ENCODE measurements at regions not wholly inside any gene's neighbourhood (a gene's known extent, or its start where the extent isn't known, plus 50 kb on each side); places are given as distances from the start of the nearest gene placed in this dataset.

DNA sequence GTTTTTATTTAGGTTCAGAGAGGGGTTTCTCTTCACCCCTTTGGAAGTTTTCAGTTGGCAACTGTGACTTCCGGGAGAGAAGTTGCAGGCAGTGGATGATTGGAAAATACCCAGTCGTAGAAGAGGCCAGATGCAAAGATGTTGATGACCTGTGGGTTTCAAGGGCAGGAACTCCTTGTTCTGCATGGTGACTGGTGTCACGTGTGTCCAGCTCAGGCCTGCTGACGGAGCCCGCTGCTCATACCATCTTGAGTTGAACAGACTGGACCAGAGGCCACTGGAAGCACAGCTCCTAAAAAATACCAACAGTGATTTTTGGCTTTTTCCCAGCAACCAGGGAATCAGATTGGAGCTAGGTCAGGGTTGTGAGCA, 243.9 kb upstream of the KLF4 start:
- POLR2A ChIA-PET = no interaction called here
- TF ChIP-seq CTCF (IDR thresholded peaks at IDR 0.05; ENCODE audit: insufficient read depth in 1 of 2, low read depth in 1 of 2, low read length in 1 of 2, severe bottlenecking in 1 of 2, unreplicated experiment in 1 of 2) = no peak
- DNase-seq = no peak
- no peaks in the 10 kb centered on the region for H3K27me3 ChIP-seq (replicated peaks; ENCODE audit: control insufficient read depth, insufficient read depth, low read length)
- no peaks in the 10 kb centered on the region for H3K36me3 ChIP-seq (ENCODE audit: control insufficient read depth, insufficient read depth, low read length)
- CTCF ChIA-PET = no interaction called here
- H3K27ac Mint-ChIP-seq (ENCODE audit: unreplicated experiment) = no peak overlapping the region
- no TSS peak for BruUV-seq (replicated peaks)
- no peaks in the 10 kb centered on the region for H3K36me3 Mint-ChIP-seq (ENCODE audit: insufficient read depth, unreplicated experiment)
- H3K4me3 ChIP-seq (ENCODE audit: low read depth, low read length) = no peak overlapping the region
- no peaks in the 10 kb centered on the region for H3K27me3 Mint-ChIP-seq (ENCODE audit: insufficient read depth, unreplicated experiment)
- no peaks in the 10 kb centered on the region for H3K9me3 ChIP-seq
- H3K4me1 Mint-ChIP-seq (ENCODE audit: low read depth, unreplicated experiment) = no peaks in the 10 kb centered on the region
- no peaks in the 10 kb centered on the region for H3K9me3 Mint-ChIP-seq (ENCODE audit: unreplicated experiment)
- no peak overlapping the region for H3K4me3 Mint-ChIP-seq (ENCODE audit: unreplicated experiment)
- H3K4me1 ChIP-seq = no peaks in the 10 kb centered on the region
- intact Hi-C loops (cut with micrococcal nuclease; ENCODE audit: unreplicated experiment) = no loop called here

- Histone ChIP-seq H3K9me3 (no peaks in the 10 kb centered on the region), H3K4me3 (ENCODE audit: low read depth, low read length) (no peak overlapping the region), H3K27me3 (replicated peaks; ENCODE audit: control insufficient read depth, insufficient read depth, low read length) (no peaks in the 10 kb centered on the region), H3K36me3 (ENCODE audit: control insufficient read depth, insufficient read depth, low read length) (no peaks in the 10 kb centered on the region), H3K4me1 (no peaks in the 10 kb centered on the region)
- no peaks in the 10 kb centered on the region for H3K36me3 Mint-ChIP-seq (ENCODE audit: insufficient read depth, unreplicated experiment)
- intact Hi-C loops (cut with micrococcal nuclease; ENCODE audit: unreplicated experiment) = no loop called here
- H3K4me3 Mint-ChIP-seq (ENCODE audit: unreplicated experiment) = no peak overlapping the region
- DNase-seq = no peak
- POLR2A ChIA-PET = no interaction called here
- BruUV-seq (replicated peaks) = no TSS peak
- no peaks in the 10 kb centered on the region for H3K9me3 Mint-ChIP-seq (ENCODE audit: unreplicated experiment)
- H3K4me1 Mint-ChIP-seq (ENCODE audit: low read depth, unreplicated experiment) = no peaks in the 10 kb centered on the region
- H3K27ac Mint-ChIP-seq (ENCODE audit: unreplicated experiment) = no peak overlapping the region
- H3K27me3 Mint-ChIP-seq (ENCODE audit: insufficient read depth, unreplicated experiment) = no peaks in the 10 kb centered on the region
- TF ChIP-seq CTCF (IDR thresholded peaks at IDR 0.05; ENCODE audit: insufficient read depth in 1 of 2, low read depth in 1 of 2, low read length in 1 of 2, severe bottlenecking in 1 of 2, unreplicated experiment in 1 of 2) = no peak
- CTCF ChIA-PET = no interaction called here
Observed at GRCh38 chr9:107732781-107733522, 243.4 kb upstream of the KLF4 start.

DNA sequence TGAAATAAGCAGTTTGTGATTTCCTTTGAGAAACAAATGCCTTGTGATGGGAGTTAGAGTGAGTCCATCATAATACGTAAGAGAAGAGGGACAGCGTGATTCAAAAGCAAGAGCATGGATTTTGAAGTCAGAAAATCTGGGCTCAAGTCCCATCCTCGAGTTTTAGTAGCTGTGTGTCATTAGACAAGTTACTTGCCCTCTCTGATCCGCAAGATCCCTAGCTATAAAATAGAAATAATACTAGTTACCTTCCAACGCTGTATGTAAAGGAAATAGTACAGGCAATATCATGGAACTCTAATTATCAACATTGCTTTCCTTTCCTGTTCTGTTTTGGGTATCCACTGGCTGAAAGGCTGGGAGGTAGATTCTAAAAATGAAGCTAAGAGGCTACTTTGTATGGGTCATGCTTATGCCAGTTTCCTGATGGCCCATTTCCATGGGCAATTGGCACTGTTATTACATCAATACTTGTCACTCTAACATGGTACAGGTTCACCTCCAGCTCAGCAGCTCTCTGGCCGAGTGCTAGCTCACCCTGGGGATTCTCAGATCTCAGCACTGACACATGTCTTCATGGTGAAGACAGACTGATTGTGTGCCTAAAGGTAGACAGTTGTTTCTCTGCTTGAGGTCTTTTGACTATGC, 241.7 kb upstream of the KLF4 start:
- DNase-seq = no peak
- Mint-ChIP-seq H3K27me3 (ENCODE audit: insufficient read depth, unreplicated experiment) (no peaks in the 10 kb centered on the region), H3K9me3 (ENCODE audit: unreplicated experiment) (no peaks in the 10 kb centered on the region), H3K27ac (ENCODE audit: unreplicated experiment) (no peak overlapping the region), H3K4me3 (ENCODE audit: unreplicated experiment) (no peak overlapping the region), H3K4me1 (ENCODE audit: low read depth, unreplicated experiment) (no peaks in the 10 kb centered on the region), H3K36me3 (ENCODE audit: insufficient read depth, unreplicated experiment) (no peaks in the 10 kb centered on the region)
- BruUV-seq (replicated peaks) = no TSS peak
- no peaks in the 10 kb centered on the region for H3K9me3 ChIP-seq
- no peaks in the 10 kb centered on the region for H3K27me3 ChIP-seq (replicated peaks; ENCODE audit: control insufficient read depth, insufficient read depth, low read length)
- no peaks in the 10 kb centered on the region for H3K36me3 ChIP-seq (ENCODE audit: control insufficient read depth, insufficient read depth, low read length)
- no peak overlapping the region for H3K4me3 ChIP-seq (ENCODE audit: low read depth, low read length)
- ChIA-PET CTCF (no interaction called here), POLR2A (no interaction called here)
- no peak for TF ChIP-seq CTCF (IDR thresholded peaks at IDR 0.05; ENCODE audit: insufficient read depth in 1 of 2, low read depth in 1 of 2, low read length in 1 of 2, severe bottlenecking in 1 of 2, unreplicated experiment in 1 of 2)
- intact Hi-C loops (cut with micrococcal nuclease; ENCODE audit: unreplicated experiment) = no loop called here
- H3K4me1 ChIP-seq = no peaks in the 10 kb centered on the region

Data from Caco-2 (cell line).